ENCODE measurements at regions not wholly inside any gene's neighbourhood (a gene's known extent, or its start where the extent isn't known, plus 50 kb on each side); places are given as distances from the start of the nearest gene placed in this dataset.

GRCh38 chr4:141416219-141416618 lies 195.5 kb downstream of the ZNF330 start:
- H3K36me3 ChIP-seq, result no peaks in the 10 kb centered on the region; the same call in 1 of the 2 replicates
- DNase-seq, result no peak
- H3K27me3 ChIP-seq, result no peaks in the 10 kb centered on the region
- no peaks in the 10 kb centered on the region; the same call in 1 of the 2 replicates for H3K9me3 ChIP-seq
- no peak overlapping the region for H3K4me3 ChIP-seq

GRCh38 chr4:141416677-141417363 lies 196.1 kb downstream of the ZNF330 start:
- H3K27me3 ChIP-seq, result no peaks in the 10 kb centered on the region
- H3K9me3 ChIP-seq, result no peaks in the 10 kb centered on the region; the same call in 1 of the 2 replicates
- H3K36me3 ChIP-seq, result no peaks in the 10 kb centered on the region; the same call in 1 of the 2 replicates
- DNase-seq, result peak; percentile 25
- no peak overlapping the region for H3K4me3 ChIP-seq

DNA sequence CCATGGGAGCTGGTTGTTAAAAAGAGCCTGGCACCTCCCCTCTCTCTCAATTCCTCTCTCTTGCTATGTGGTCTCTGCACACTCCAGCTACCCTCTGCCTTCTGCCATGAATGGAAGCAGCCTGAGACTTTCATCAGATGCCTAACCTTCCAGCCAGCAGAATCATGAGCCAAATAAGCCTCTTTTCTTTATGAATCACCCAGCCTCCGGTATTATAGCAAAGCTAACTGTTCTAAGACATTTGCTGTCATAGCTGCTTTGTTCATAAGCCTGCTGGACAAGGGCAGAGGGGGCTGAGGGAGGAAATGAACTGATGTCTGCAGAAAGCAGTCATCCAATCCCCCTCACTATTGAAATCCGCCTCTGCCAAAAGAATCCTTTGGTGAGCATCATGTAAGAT lies 196.7 kb downstream of the ZNF330 start:
- no peaks in the 10 kb centered on the region for H3K27me3 ChIP-seq
- peak; percentile 54 for DNase-seq
- H3K9me3 ChIP-seq, result no peaks in the 10 kb centered on the region; the same call in 1 of the 2 replicates
- H3K4me3 ChIP-seq, result no peak overlapping the region
- no peaks in the 10 kb centered on the region; the same call in 1 of the 2 replicates for H3K36me3 ChIP-seq

DNA sequence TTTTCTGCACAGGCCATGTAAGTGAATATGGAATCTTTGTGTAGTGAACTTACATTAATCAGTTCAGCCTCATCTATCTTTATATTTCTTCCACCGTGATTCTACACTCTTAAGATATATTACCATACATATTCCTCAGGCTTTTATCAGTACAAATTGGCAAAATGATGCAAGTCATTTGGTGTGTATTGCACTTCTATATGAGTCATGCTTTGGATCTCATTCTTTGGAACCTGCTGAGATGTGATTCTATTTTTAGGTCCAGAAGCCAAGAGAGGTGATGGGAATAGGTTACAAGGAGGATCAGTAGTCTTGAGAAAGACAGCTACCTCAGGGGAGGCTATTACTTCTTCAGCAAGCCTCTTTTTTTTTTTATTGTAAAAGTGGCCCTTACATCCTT lies 204.4 kb downstream of the ZNF330 start:
- Histone ChIP-seq H3K36me3 (no peaks in the 10 kb centered on the region), H3K4me3 (no peak overlapping the region), H3K27me3 (no peaks in the 10 kb centered on the region), H3K9me3 (no peaks in the 10 kb centered on the region; the same call in 1 of the 2 replicates)
- DNase-seq, result no peak

DNA sequence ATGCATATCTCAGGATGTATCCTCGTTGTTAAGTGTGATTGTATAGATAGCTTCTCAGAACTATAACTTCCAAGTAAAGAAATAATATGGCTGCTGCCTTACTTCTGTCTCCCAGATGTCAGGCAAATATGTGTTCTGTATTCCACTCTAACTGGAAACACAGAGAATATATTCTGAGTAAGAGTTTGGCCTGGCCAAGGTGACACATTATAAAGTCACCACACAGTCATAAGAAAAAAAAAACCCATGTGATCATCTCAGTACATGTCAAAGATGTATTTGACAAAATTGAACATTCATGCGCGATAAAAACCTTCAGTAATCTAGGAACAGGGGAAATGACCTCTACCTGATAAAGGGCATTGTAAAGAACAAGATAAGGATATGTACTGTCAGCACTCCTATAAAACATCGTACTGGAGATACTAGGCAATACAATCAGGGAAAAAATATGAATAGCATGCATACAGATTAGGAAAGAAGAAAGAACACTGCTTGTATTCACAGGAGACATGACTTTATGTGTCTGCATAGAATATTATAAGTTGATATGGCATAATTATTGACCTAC lies 207.1 kb downstream of the ZNF330 start:
- no peak for DNase-seq
- H3K9me3 ChIP-seq, result no peaks in the 10 kb centered on the region
- no peaks in the 10 kb centered on the region for H3K36me3 ChIP-seq
- H3K27me3 ChIP-seq, result no peaks in the 10 kb centered on the region
- H3K4me3 ChIP-seq, result no peak overlapping the region

- Histone ChIP-seq H3K9me3 (no peaks in the 10 kb centered on the region), H3K27me3 (no peaks in the 10 kb centered on the region), H3K36me3 (no peaks in the 10 kb centered on the region), H3K4me3 (no peak overlapping the region)
- DNase-seq, result no peak
Observed at GRCh38 chr4:141429933-141430332, 206.4 kb upstream of the IL15 start.

DNA sequence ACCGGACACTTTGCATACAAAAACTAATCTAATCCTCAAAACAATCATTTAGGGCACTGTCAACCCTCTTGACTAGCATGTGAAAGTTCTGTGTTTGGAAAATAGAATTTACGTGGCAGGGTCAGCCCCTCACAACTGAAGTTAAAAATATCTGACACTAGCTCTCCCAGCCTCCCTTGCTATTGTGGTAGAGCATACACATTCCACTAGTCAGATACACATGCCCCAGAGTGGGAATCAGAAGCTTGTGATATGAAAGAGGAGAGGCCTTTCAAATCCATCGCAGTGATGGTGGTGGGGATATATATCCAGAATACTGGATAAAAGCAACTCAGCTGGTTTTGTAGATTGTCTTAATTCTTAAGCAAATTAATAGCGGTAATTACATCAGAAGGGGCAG lies 205.7 kb upstream of the IL15 start:
- H3K4me3 ChIP-seq, result no peak overlapping the region
- no peaks in the 10 kb centered on the region for H3K27me3 ChIP-seq
- no peak for DNase-seq
- H3K9me3 ChIP-seq, result no peaks in the 10 kb centered on the region
- no peaks in the 10 kb centered on the region for H3K36me3 ChIP-seq

- no peaks in the 10 kb centered on the region for H3K36me3 ChIP-seq
- H3K9me3 ChIP-seq, result no peaks in the 10 kb centered on the region
- H3K4me3 ChIP-seq, result no peak overlapping the region
- DNase-seq, result no peak
- H3K27me3 ChIP-seq, result no peaks in the 10 kb centered on the region
Observed at GRCh38 chr4:141432000-141432712, 204.2 kb upstream of the IL15 start.

GRCh38 chr4:141435446-141436225 lies 200.7 kb upstream of the IL15 start:
- Histone ChIP-seq H3K9me3 (no peaks in the 10 kb centered on the region), H3K27me3 (no peaks in the 10 kb centered on the region), H3K4me3 (no peak overlapping the region), H3K36me3 (no peaks in the 10 kb centered on the region)
- no peak for DNase-seq

DNA sequence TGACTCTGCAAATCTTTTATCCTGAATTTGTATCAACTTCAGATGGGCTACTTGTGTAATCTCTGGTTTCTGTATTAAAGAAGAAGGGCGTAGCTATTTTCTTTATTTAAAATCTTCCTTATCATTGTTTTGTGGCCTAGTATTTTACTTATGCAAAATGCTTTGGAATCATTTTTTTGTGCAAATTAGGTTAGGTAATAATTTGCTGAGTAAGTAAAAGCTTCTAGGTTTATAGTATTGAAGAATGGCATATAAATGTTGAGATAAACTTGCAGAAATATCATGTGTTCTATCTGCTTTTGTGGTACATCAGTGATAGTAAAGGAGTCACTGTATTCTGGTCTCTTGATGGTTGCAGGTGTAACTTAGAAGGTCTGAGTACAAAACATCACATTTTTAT lies 197.2 kb upstream of the IL15 start:
- no peaks in the 10 kb centered on the region for H3K9me3 ChIP-seq

GRCh38 chr4:141447761-141448160 lies 188.6 kb upstream of the IL15 start:
- no peaks in the 10 kb centered on the region for H3K36me3 ChIP-seq
- DNase-seq, result no peak
- no peaks in the 10 kb centered on the region; the same call in 1 of the 2 replicates for H3K9me3 ChIP-seq
- H3K27me3 ChIP-seq, result no peaks in the 10 kb centered on the region
- H3K4me3 ChIP-seq, result no peak overlapping the region

More for the DNA sequence above, 197.2 kb upstream of the IL15 start:
- DNase-seq, result no peak
- no peaks in the 10 kb centered on the region for H3K27me3 ChIP-seq
- H3K4me3 ChIP-seq, result no peak overlapping the region
- H3K36me3 ChIP-seq, result no peaks in the 10 kb centered on the region

DNA sequence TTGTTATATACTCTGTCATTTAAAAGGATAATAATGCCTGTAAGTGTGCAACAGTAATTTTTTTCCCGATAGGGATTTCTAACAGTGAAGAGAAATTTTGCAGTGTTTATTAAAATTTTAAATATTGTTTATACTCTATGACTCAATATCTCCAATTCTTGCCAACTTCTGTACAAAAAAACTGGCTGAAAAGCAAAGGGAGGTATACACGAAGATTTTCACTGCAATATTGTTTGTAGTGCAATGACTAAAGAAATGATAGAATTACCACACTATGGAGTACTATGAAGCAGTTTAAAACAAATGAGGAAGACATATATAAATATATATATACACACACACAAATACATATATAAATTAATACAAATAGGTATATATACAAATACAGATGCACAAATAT lies 187.9 kb upstream of the IL15 start:
- H3K27me3 ChIP-seq, result no peaks in the 10 kb centered on the region
- H3K4me3 ChIP-seq, result no peak overlapping the region
- no peaks in the 10 kb centered on the region; the same call in 1 of the 2 replicates for H3K9me3 ChIP-seq
- no peak for DNase-seq
- no peaks in the 10 kb centered on the region for H3K36me3 ChIP-seq

DNA sequence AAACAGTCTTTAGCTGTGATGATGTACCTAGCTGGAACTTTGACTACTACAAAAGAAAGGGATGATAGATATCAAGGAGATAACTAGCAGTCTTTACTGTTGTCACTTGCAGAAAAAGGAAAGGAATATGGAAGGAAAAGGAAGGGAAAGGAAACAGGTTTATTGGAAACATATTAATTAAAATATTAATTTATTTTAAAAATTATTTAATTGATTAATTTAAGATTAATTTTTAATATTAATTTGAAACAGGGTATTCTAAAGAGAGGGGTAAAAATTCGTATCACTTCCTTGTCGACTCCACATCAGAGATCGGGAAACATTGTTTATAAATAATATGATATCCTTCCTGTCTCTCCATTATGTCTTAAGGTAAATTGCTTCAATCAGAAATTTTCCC lies 186.5 kb upstream of the IL15 start:
- Histone ChIP-seq H3K9me3 (no peaks in the 10 kb centered on the region; the same call in 1 of the 2 replicates), H3K4me3 (no peak overlapping the region), H3K27me3 (no peaks in the 10 kb centered on the region), H3K36me3 (no peaks in the 10 kb centered on the region)
- DNase-seq, result no peak

DNA sequence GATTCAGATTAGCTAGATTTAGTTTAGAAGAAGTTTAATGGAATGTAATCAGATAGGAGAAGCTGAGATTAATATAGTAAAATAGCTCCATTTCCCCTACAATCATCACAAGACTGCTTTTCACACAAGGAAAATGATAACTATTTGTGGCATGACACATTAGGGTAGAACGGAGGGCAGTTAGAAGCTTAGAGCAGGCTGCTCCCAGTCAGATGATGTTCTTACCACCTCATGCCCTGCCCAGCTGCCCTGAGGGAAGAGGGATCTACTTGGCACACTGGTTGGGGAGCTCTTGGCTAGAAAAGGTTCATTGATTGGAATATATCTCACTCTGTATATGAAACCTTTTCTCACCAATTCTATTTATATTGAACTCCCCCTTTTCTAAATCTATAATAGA lies 180.7 kb upstream of the IL15 start:
- DNase-seq, result peak; percentile 13
- H3K9me3 ChIP-seq, result no peaks in the 10 kb centered on the region; the same call in 1 of the 2 replicates
- H3K27me3 ChIP-seq, result no peaks in the 10 kb centered on the region
- no peaks in the 10 kb centered on the region for H3K36me3 ChIP-seq
- no peak overlapping the region for H3K4me3 ChIP-seq

DNA sequence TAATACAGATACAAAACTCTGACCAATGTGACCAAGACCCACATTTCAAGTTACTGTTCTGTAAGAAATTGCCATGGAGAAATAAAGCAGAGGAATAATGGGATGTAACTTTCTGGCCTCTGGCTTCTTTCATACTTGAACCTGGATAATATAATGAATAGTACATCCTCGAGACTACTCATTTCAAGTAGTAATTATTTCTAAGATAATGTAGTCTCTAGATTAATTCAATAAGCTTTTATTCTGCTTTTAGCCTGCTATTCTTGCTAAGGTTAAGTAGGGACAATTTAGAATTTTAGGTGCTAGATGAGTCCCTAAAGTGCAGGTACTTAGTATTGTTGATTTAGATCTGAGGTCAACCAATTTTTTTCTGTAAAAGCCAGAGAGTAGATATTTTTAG lies 178.7 kb upstream of the IL15 start:
- H3K36me3 ChIP-seq, result no peaks in the 10 kb centered on the region
- H3K4me3 ChIP-seq, result no peak overlapping the region
- H3K27me3 ChIP-seq, result no peaks in the 10 kb centered on the region
- DNase-seq, result no peak
- H3K9me3 ChIP-seq, result no peaks in the 10 kb centered on the region

GRCh38 chr4:141458501-141458900 lies 177.9 kb upstream of the IL15 start:
- H3K9me3 ChIP-seq, result no peaks in the 10 kb centered on the region
- no peaks in the 10 kb centered on the region for H3K27me3 ChIP-seq
- H3K36me3 ChIP-seq, result no peaks in the 10 kb centered on the region
- peak; percentile 46 for DNase-seq
- H3K4me3 ChIP-seq, result no peak overlapping the region

DNA sequence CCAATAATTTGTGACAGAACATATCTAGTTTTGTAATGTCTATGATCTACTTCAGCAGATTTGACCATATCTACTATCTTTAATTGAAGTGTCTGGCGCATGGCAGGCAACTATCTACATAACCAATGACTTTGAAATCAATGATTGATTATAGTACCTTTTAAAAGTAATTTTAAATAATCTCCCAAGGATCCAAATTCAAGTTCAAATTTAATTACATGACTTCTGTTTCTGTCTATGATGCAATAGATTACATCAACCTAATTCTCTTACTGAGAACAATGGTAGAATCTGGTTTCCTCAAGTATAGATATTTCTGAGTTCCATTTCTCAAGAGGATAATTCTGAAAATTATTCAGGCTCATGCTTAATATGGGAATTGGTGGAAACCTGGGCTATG lies 177.4 kb upstream of the IL15 start:
- Histone ChIP-seq H3K27me3 (no peaks in the 10 kb centered on the region), H3K36me3 (no peaks in the 10 kb centered on the region), H3K4me3 (no peak overlapping the region), H3K9me3 (no peaks in the 10 kb centered on the region)
- DNase-seq, result no peak
